Transverse colon (tissue), 4 donors: ENCODE measurements at regions not wholly inside any gene's neighbourhood (a gene's known extent, or its start where the extent isn't known, plus 50 kb on each side); places are given as distances from the start of the nearest gene placed in this dataset.

Experiments used
- EP300 ChIP-seq: sonication (generic); formaldehyde crosslinking; IDR thresholded peaks from one replicate; pipeline ENCODE4 v1.6.1; 2017; ENCODE audit warnings: antibody characterized with exemption, low read depth
- POLR2A ChIP-seq: fragments of 450-650 bp; IDR thresholded peaks from one replicate; pipeline ENCODE4 v1.6.1; 2016; ENCODE audit warnings: antibody characterized with exemption, mild to moderate bottlenecking, moderate library complexity
- POLR2AphosphoS5 ChIP-seq, 3 donors: sonication (generic); formaldehyde crosslinking; IDR thresholded peaks; one replicate each; pipeline ENCODE4 v1.6.1; 2016; ENCODE audit warnings: antibody characterized with exemption in 3 of 3
- TF ChIP-seq, protein P1 (sequence below), 5 experiments: fragments of 200-600 bp in 3 of 5; fragments of 450-650 bp in 2 of 5; sonication (generic) in 3 of 5; IDR thresholded peaks; 1 replicate in 2 of 5; 2 replicates in 3 of 5; pipeline ENCODE4 v1.5.1; 2016 to 2017; ENCODE audit warnings: antibody characterized with exemption in 5 of 5, inconsistent platforms in 3 of 5, mild to moderate bottlenecking in 2 of 5, moderate library complexity in 1 of 5

DNA sequence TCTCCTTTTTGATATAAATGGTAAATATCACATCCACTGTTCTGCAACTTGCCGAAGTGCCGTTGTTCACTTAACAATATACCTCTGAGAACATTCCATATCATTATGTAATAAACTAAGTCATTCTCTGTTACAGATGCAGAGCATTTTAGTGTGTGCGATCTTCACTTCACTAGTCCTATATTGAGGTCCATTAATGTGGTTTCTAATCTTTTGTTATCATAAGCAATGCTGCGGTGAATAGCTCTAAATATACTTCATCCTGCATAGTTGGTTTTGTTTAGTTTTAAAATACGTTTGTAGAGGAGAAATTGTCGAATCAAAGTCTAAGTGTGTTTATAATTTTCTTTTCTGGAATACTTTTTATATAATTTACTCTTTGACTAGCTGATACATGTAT lies 280.3 kb upstream of the TRIB2 start:
- TF ChIP-seq, protein P1, sequence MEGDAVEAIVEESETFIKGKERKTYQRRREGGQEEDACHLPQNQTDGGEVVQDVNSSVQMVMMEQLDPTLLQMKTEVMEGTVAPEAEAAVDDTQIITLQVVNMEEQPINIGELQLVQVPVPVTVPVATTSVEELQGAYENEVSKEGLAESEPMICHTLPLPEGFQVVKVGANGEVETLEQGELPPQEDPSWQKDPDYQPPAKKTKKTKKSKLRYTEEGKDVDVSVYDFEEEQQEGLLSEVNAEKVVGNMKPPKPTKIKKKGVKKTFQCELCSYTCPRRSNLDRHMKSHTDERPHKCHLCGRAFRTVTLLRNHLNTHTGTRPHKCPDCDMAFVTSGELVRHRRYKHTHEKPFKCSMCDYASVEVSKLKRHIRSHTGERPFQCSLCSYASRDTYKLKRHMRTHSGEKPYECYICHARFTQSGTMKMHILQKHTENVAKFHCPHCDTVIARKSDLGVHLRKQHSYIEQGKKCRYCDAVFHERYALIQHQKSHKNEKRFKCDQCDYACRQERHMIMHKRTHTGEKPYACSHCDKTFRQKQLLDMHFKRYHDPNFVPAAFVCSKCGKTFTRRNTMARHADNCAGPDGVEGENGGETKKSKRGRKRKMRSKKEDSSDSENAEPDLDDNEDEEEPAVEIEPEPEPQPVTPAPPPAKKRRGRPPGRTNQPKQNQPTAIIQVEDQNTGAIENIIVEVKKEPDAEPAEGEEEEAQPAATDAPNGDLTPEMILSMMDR (IDR thresholded peaks at IDR 0.05) = no peak
- TF ChIP-seq POLR2A (no peak), EP300 (no peak), POLR2AphosphoS5 (IDR thresholded peaks at IDR 0.05) (no peak)
